ENCODE measurements at regions not wholly inside any gene's neighbourhood (a gene's known extent, or its start where the extent isn't known, plus 50 kb on each side); places are given as distances from the start of the nearest gene placed in this dataset.

GRCh38 chr2:194992648-194993047 is 664.4 kb upstream of the SLC39A10 start:
- ChIA-PET POLR2A (ENCODE audit: low non-redundant PET) (no interaction called here), CTCF (no interaction called here)
- no peaks in the 10 kb centered on the region for H3K4me1 ChIP-seq (ENCODE audit: insufficient read depth, low read length, poor library complexity, severe bottlenecking)
- no peak for DNase-seq (ENCODE audit: low spot score)
- no peak overlapping the region for H3K4me3 ChIP-seq (ENCODE audit: low read depth, low read length, poor library complexity, severe bottlenecking)
- no peaks in the 10 kb centered on the region for H3K27me3 ChIP-seq (replicated peaks; ENCODE audit: insufficient read depth, low read depth, low read length, poor library complexity)
- BruUV-seq (replicated peaks), result no TSS peak
- intact Hi-C loops (cut with micrococcal nuclease; ENCODE audit: unreplicated experiment), result no loop called here
- no peaks in the 10 kb centered on the region for H3K36me3 ChIP-seq (ENCODE audit: insufficient read depth, low read length, poor library complexity, severe bottlenecking)
- no peak overlapping the region for H3K27ac ChIP-seq (ENCODE audit: low read depth, low read length, poor library complexity, severe bottlenecking)
- no peak for TF ChIP-seq CTCF (conservative IDR thresholded peaks at IDR 0.05; ENCODE audit: low read depth, low read length)
- no peak for TF ChIP-seq EZH2 (IDR thresholded peaks at IDR 0.05; ENCODE audit: borderline replicate concordance, low read depth, low read length, poor library complexity, severe bottlenecking)
- H3K9me3 ChIP-seq (ENCODE audit: low read depth, low read length, poor library complexity, severe bottlenecking), result no peaks in the 10 kb centered on the region

GRCh38 chr2:194985258-194985657 is 671.8 kb upstream of the SLC39A10 start:
- no peak overlapping the region for H3K4me3 ChIP-seq (ENCODE audit: low read depth, low read length, poor library complexity, severe bottlenecking)
- intact Hi-C loops (cut with micrococcal nuclease; ENCODE audit: unreplicated experiment), result no loop called here

GRCh38 chr2:194962254-194962653 is 694.8 kb upstream of the SLC39A10 start:
- POLR2A ChIA-PET (ENCODE audit: low non-redundant PET), result no interaction called here
- no peak for TF ChIP-seq CTCF (conservative IDR thresholded peaks at IDR 0.05; ENCODE audit: low read depth, low read length)
- no peak for TF ChIP-seq EZH2 (IDR thresholded peaks at IDR 0.05; ENCODE audit: borderline replicate concordance, low read depth, low read length, poor library complexity, severe bottlenecking)
- no peak for DNase-seq (ENCODE audit: low spot score)
- Histone ChIP-seq H3K27ac (ENCODE audit: low read depth, low read length, poor library complexity, severe bottlenecking) (no peak overlapping the region), H3K36me3 (ENCODE audit: insufficient read depth, low read length, poor library complexity, severe bottlenecking) (no peaks in the 10 kb centered on the region), H3K4me3 (ENCODE audit: low read depth, low read length, poor library complexity, severe bottlenecking) (no peak overlapping the region), H3K9me3 (ENCODE audit: low read depth, low read length, poor library complexity, severe bottlenecking) (no peaks in the 10 kb centered on the region), H3K27me3 (replicated peaks; ENCODE audit: insufficient read depth, low read depth, low read length, poor library complexity) (no peaks in the 10 kb centered on the region), H3K4me1 (ENCODE audit: insufficient read depth, low read length, poor library complexity, severe bottlenecking) (no peaks in the 10 kb centered on the region)
- BruUV-seq (replicated peaks), result no TSS peak
- CTCF ChIA-PET, result no interaction called here
- intact Hi-C loops (cut with micrococcal nuclease; ENCODE audit: unreplicated experiment), result no loop called here

More at GRCh38 chr2:194985258-194985657, 671.8 kb upstream of the SLC39A10 start:
- H3K9me3 ChIP-seq (ENCODE audit: low read depth, low read length, poor library complexity, severe bottlenecking), result peaks cover 15% of the 10 kb centered on the region
- H3K36me3 ChIP-seq (ENCODE audit: insufficient read depth, low read length, poor library complexity, severe bottlenecking), result no peaks in the 10 kb centered on the region
- TF ChIP-seq CTCF (conservative IDR thresholded peaks at IDR 0.05; ENCODE audit: low read depth, low read length) (no peak), EZH2 (IDR thresholded peaks at IDR 0.05; ENCODE audit: borderline replicate concordance, low read depth, low read length, poor library complexity, severe bottlenecking) (no peak)
- ChIA-PET POLR2A (ENCODE audit: low non-redundant PET) (no interaction called here), CTCF (no interaction called here)
- no peak for DNase-seq (ENCODE audit: low spot score)
- BruUV-seq (replicated peaks), result no TSS peak
- no peaks in the 10 kb centered on the region for H3K27me3 ChIP-seq (replicated peaks; ENCODE audit: insufficient read depth, low read depth, low read length, poor library complexity)
- no peak overlapping the region for H3K27ac ChIP-seq (ENCODE audit: low read depth, low read length, poor library complexity, severe bottlenecking)
- no peaks in the 10 kb centered on the region for H3K4me1 ChIP-seq (ENCODE audit: insufficient read depth, low read length, poor library complexity, severe bottlenecking)
